ENCODE measurements at regions not wholly inside any gene's neighbourhood (a gene's known extent, or its start where the extent isn't known, plus 50 kb on each side); places are given as distances from the start of the nearest gene placed in this dataset.
A peak's percentile ranks its signal among the peaks of the same experiment; 100 is the strongest.

GRCh38 chr16:48445782-48446533, 60.7 kb upstream of the SIAH1 start:
- Histone ChIP-seq H4K5ac (ENCODE audit: low read depth, low read length) (peak overlapping the region; percentile 0; the same call in 1 of the 2 replicates), H3K56ac (ENCODE audit: extremely low read depth, insufficient read depth, low read length) (no peak overlapping the region), H2AK5ac (ENCODE audit: low read depth, low read length) (peak overlapping the region; percentile 90), H3K4me1 (ENCODE audit: control insufficient read depth, insufficient read depth, low read length) (peaks cover 8% of the 10 kb centered on the region), H2BK15ac (ENCODE audit: low read depth, low read length) (peak overlapping the region; percentile 87; the same call in 2 of the 3 replicates), H3K4me3 (ENCODE audit: insufficient read depth, low read depth, low read length) (no peak overlapping the region), H3K79me1 (ENCODE audit: low read depth in 1 of 2, low read length in 2 of 2) (no peaks in the 10 kb centered on the region; a peak in 1 of 4 replicates), H3K4ac (ENCODE audit: low read depth, low read length) (peak overlapping the region; percentile 90), H3K18ac (ENCODE audit: low read depth, low read length) (no peak overlapping the region), H3K36me3 (ENCODE audit: control insufficient read depth, insufficient read depth, low read length) (no peaks in the 10 kb centered on the region), H3K9ac (ENCODE audit: low read depth, low read length) (no peak overlapping the region), H3K27ac (ENCODE audit: insufficient read depth, low read length) (no peak overlapping the region), H3K9me3 (ENCODE audit: control insufficient read depth, insufficient read depth, low read length) (no peaks in the 10 kb centered on the region), H3K14ac (replicated peaks; ENCODE audit: low read depth, low read length) (peak overlapping the region; percentile 63; the same call in 1 of the 2 replicates), H2AFZ (replicated peaks; ENCODE audit: low read length, poor library complexity) (peak overlapping the region; percentile 56), H2AK9ac (replicated peaks; ENCODE audit: low read depth, low read length, poor library complexity) (peak overlapping the region; percentile 24), H2BK20ac (ENCODE audit: low read depth, low read length) (peak overlapping the region; percentile 77), H3K9me1 (ENCODE audit: insufficient read depth, low read length) (peaks cover 12% of the 10 kb centered on the region; the same call in 1 of the 2 replicates), H4K20me1 (ENCODE audit: insufficient read depth, low read length) (no peaks in the 10 kb centered on the region), H4K8ac (ENCODE audit: low read depth in 2 of 2, low read length in 2 of 2) (peak overlapping the region; percentile 37 to 96; a peak in 2 of 4 replicates), H3K23ac (ENCODE audit: low read depth, low read length) (peak overlapping the region; percentile 48; the same call in 1 of the 2 replicates), H2BK120ac (ENCODE audit: low read depth, low read length) (peak overlapping the region; percentile 95), H3K27me3 (ENCODE audit: control insufficient read depth, insufficient read depth, low read length) (no peaks in the 10 kb centered on the region), H3K4me2 (ENCODE audit: low read depth, low read length) (no peak overlapping the region), H4K91ac (ENCODE audit: insufficient read depth, low read depth, low read length) (peak overlapping the region; percentile 78), H2BK5ac (ENCODE audit: low read depth, low read length, poor library complexity, severe bottlenecking) (peak overlapping the region; percentile 97)
- WGBS, 2 experiments (ENCODE audit: extremely low coverage in 2 of 2, insufficient read length in 1 of 2), result no CpG with 5 or more reads among the region's 8 CpGs
- ChIA-PET CTCF (interaction anchor here (0.7 kb wide), 1 partner anchor 1405 kb away, joined by 3 read pairs; no protein-coding TSS in a partner anchor), POLR2A (ENCODE audit: unreplicated experiment) (interaction anchor here (0.6 kb wide), 1 partner anchor 1330 kb away, joined by 15 read pairs; no protein-coding TSS in a partner anchor)
- BruUV-seq (replicated peaks), result no TSS peak
- intact Hi-C loops (cut with micrococcal nuclease) (loop anchor here (2.0 kb wide), 1 partner anchor 37 kb away; no protein-coding TSS in a partner anchor), dilution Hi-C loops (cut with HindIII; ENCODE audit: low sequenced_read_pairs, unreplicated experiment) (no loop called here), in situ Hi-C loops (cut with MboI; ENCODE audit: low sequenced_read_pairs) (no loop called here)
- no peak for TF ChIP-seq MXI1 (IDR thresholded peaks at IDR 0.05; ENCODE audit: borderline replicate concordance, low read depth, low read length)
- TF ChIP-seq POLR2A (IDR thresholded peaks at IDR 0.05; ENCODE audit: low read depth, low read length), result no peak
- TF ChIP-seq CEBPB (IDR thresholded peaks at IDR 0.05; ENCODE audit: low read depth, low read length), result no peak
- no peak for TF ChIP-seq BHLHE40 (IDR thresholded peaks at IDR 0.05; ENCODE audit: low read depth, low read length)
- no peak for TF ChIP-seq FOS (IDR thresholded peaks at IDR 0.05; ENCODE audit: low read depth, low read length)
- no peak for TF ChIP-seq RAD21 (IDR thresholded peaks at IDR 0.05; ENCODE audit: low read length)
- TF ChIP-seq RFX5 (IDR thresholded peaks at IDR 0.05; ENCODE audit: low read depth, low read length), result no peak
- no peak for TF ChIP-seq MAZ (IDR thresholded peaks at IDR 0.05; ENCODE audit: borderline replicate concordance, low read depth, low read length)
- TF ChIP-seq SMC3 (IDR thresholded peaks at IDR 0.05; ENCODE audit: low read depth, low read length), result no peak
- TF ChIP-seq, protein P1, sequence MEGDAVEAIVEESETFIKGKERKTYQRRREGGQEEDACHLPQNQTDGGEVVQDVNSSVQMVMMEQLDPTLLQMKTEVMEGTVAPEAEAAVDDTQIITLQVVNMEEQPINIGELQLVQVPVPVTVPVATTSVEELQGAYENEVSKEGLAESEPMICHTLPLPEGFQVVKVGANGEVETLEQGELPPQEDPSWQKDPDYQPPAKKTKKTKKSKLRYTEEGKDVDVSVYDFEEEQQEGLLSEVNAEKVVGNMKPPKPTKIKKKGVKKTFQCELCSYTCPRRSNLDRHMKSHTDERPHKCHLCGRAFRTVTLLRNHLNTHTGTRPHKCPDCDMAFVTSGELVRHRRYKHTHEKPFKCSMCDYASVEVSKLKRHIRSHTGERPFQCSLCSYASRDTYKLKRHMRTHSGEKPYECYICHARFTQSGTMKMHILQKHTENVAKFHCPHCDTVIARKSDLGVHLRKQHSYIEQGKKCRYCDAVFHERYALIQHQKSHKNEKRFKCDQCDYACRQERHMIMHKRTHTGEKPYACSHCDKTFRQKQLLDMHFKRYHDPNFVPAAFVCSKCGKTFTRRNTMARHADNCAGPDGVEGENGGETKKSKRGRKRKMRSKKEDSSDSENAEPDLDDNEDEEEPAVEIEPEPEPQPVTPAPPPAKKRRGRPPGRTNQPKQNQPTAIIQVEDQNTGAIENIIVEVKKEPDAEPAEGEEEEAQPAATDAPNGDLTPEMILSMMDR (conservative IDR thresholded peaks at IDR 0.05; ENCODE audit: low read depth, low read length), result no peak
- TF ChIP-seq CHD1 (IDR thresholded peaks at IDR 0.05; ENCODE audit: low read depth, low read length), result no peak
- TF ChIP-seq NFE2L2 (IDR thresholded peaks at IDR 0.05; ENCODE audit: low read depth, low read length), result no peak
- DNase-seq (no peak), ATAC-seq (ENCODE audit: low read depth) (no peak)

All from IMR-90 (cell line).